ENCODE measurements at regions not wholly inside any gene's neighbourhood (a gene's known extent, or its start where the extent isn't known, plus 50 kb on each side); places are given as distances from the start of the nearest gene placed in this dataset.

GRCh38 chr4:188485906-188486305 lies 346.7 kb downstream of the TRIML1 start:
- TF ChIP-seq CTCF (IDR thresholded peaks at IDR 0.05) (no peak), POLR2AphosphoS5 (IDR thresholded peaks at IDR 0.05) (no peak), POLR2A (IDR thresholded peaks at IDR 0.05) (no peak)
